ENCODE measurements at regions not wholly inside any gene's neighbourhood (a gene's known extent, or its start where the extent isn't known, plus 50 kb on each side); places are given as distances from the start of the nearest gene placed in this dataset.
"Not testable (repeated sequence)": the region's sequence is repeated elsewhere in the genome, so short reads cannot be mapped to it uniquely, and the experiment has no call there.

DNA sequence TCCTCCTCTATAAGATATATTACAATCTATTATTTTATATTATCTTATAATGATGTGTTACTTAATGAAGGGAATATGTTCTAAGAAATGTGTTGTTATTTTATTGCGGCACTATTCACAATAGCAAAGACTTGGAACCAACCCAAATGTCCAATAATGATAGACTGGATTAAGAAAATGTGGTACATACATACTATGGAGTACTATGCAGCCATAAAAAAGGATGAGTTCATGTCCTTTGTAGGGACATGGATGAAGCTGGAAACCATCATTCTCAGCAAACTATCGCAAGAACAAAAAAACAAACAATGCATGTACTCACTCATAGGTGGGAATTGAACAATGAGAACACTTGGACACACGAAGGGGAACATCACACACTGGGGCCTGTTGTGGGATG, 281.9 kb upstream of the PABPC4L start:
- TF ChIP-seq, protein P1, sequence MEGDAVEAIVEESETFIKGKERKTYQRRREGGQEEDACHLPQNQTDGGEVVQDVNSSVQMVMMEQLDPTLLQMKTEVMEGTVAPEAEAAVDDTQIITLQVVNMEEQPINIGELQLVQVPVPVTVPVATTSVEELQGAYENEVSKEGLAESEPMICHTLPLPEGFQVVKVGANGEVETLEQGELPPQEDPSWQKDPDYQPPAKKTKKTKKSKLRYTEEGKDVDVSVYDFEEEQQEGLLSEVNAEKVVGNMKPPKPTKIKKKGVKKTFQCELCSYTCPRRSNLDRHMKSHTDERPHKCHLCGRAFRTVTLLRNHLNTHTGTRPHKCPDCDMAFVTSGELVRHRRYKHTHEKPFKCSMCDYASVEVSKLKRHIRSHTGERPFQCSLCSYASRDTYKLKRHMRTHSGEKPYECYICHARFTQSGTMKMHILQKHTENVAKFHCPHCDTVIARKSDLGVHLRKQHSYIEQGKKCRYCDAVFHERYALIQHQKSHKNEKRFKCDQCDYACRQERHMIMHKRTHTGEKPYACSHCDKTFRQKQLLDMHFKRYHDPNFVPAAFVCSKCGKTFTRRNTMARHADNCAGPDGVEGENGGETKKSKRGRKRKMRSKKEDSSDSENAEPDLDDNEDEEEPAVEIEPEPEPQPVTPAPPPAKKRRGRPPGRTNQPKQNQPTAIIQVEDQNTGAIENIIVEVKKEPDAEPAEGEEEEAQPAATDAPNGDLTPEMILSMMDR (IDR thresholded peaks at IDR 0.05) = not testable (repeated sequence)
- not testable (repeated sequence) for TF ChIP-seq POLR2A (IDR thresholded peaks at IDR 0.05; ENCODE audit: low read depth)
